PFSK-1 (cell line): ENCODE measurements at regions not wholly inside any gene's neighbourhood (a gene's known extent, or its start where the extent isn't known, plus 50 kb on each side); places are given as distances from the start of the nearest gene placed in this dataset.

Experiments used
- POLR2AphosphoS5 ChIP-seq: IDR thresholded peaks from 2 replicates; pipeline ENCODE4 v1.6.1; 2012; ENCODE audit warnings: low read depth, mild to moderate bottlenecking, control low read depth, low read length, moderate library complexity
- SIN3A ChIP-seq: IDR thresholded peaks from 2 replicates; pipeline ENCODE4 v1.6.1; 2012; ENCODE audit warnings: mild to moderate bottlenecking, low read length, moderate library complexity, borderline replicate concordance; ENCODE audit not compliant: insufficient read depth

DNA sequence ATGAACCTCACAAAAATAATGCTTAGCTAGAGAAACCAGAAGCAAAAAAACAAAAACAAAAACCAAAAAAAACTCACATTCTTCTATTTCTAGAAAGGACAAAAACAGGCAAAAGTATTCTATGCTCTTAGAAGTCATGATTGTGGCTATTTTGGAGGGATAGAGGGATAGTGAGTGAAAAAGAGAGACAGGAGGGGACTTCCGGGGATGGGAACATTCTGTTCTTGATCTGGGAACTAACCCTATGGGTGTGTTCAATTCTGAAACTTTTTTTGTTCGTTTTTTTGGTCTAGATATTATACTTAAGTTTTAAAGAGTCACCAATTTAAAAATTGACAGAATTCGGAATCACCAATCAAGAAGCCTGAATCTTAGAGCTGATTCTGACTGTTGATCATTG, 120.0 kb upstream of the TPM1 start:
- TF ChIP-seq POLR2AphosphoS5 (no peak), SIN3A (no peak)
